Mucosa of descending colon (tissue), 3 donors: ENCODE measurements at regions not wholly inside any gene's neighbourhood (a gene's known extent, or its start where the extent isn't known, plus 50 kb on each side); places are given as distances from the start of the nearest gene placed in this dataset.

Experiments
- ATAC-seq: fragments of 200-7000 bp; cut with Tn5 transposase; one replicate; pipeline ENCODE4 v1.9.1; 2020; ENCODE audit warnings: mild to moderate bottlenecking, moderate library complexity
- DNase-seq, 3 donors: peaks; one replicate each; pipeline ENCODE4 v3.0.0-alpha.2; 2020
- H3K36me3 ChIP-seq: fragments of 200-600 bp; one replicate; pipeline ENCODE4 v1.8.0; 2021; ENCODE audit warnings: low read depth, mild to moderate bottlenecking
- H3K4me1 ChIP-seq: fragments of 200-600 bp; one replicate; pipeline ENCODE4 v1.8.0; 2021; ENCODE audit warnings: low read depth, mild to moderate bottlenecking
- H3K4me3 ChIP-seq: fragments of 200-600 bp; one replicate; pipeline ENCODE4 v1.8.0; 2021; ENCODE audit warnings: mild to moderate bottlenecking
- H3K9me3 ChIP-seq: fragments of 200-600 bp; one replicate; pipeline ENCODE4 v1.8.0; 2021; ENCODE audit warnings: mild to moderate bottlenecking
- intact Hi-C, 2 donors: fragments of 100-400 bp; cut with DNase I in 1 of 2; cut with micrococcal nuclease in 1 of 2; formaldehyde crosslinking; loops; one replicate each; pipeline versions ENCODE4 v1.11.0 to v1.11.1; 2022; cut with DNase I, micrococcal nuclease
- TF ChIP-seq, protein P1 (sequence below): fragments of 200-600 bp; IDR thresholded peaks from one replicate; pipeline ENCODE4 v1.8.0; 2022; ENCODE audit warnings: antibody characterized with exemption, mild to moderate bottlenecking
- donor health status: DM: no; HTN: no; CAD: no; lungs with moderate emphysema.
- donor health status: DM: no; HTN: no; CAD: no.
- donor health status: DM: no; HTN: yes; CAD: no.

DNA sequence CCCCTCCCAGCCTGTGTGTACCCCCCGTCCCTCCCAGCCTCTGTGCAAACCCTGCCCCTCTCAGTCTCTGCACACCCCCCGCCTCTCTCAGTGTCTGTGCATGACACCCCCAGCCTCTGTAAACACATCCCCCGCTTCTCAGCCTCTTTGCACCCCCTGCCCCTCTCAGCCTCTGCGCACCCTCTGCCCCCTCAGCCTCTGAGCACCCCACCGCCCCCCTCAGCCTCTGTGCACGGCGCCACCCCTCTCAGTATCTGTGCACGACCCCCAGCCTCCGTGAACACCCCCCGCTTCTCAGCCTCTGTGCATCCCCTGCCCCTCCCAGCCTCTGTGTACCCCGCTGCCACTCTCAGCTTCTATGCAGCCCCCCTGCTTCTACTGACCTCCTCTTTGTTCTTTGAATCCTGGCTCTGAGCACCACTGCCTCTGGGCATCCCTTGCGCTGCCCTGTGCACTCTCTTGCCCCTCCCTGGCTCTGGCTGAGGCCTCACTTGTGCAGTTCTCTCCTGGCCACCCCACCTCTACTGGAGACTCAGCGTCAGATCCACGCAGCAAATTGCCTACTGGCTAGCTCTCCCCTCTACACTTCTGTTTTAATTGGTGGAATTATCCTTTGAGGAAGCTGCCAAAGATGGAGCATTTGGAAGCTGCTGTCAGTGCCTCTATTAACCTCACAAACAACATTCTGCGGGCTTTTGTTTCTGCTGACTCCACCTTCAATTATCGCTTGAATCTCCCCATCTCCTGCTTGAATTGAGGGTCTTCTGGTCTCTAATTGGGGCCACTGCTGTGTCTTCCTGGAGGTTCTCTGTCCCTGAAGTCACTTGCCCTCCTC is 838.6 kb downstream of the TBC1D22A start:
- no peaks in the 10 kb centered on the region for H3K9me3 ChIP-seq
- ATAC-seq (no peak), DNase-seq (no peak)
- intact Hi-C loops, result no loop called here
- H3K36me3 ChIP-seq, result no peaks in the 10 kb centered on the region
- TF ChIP-seq, protein P1, sequence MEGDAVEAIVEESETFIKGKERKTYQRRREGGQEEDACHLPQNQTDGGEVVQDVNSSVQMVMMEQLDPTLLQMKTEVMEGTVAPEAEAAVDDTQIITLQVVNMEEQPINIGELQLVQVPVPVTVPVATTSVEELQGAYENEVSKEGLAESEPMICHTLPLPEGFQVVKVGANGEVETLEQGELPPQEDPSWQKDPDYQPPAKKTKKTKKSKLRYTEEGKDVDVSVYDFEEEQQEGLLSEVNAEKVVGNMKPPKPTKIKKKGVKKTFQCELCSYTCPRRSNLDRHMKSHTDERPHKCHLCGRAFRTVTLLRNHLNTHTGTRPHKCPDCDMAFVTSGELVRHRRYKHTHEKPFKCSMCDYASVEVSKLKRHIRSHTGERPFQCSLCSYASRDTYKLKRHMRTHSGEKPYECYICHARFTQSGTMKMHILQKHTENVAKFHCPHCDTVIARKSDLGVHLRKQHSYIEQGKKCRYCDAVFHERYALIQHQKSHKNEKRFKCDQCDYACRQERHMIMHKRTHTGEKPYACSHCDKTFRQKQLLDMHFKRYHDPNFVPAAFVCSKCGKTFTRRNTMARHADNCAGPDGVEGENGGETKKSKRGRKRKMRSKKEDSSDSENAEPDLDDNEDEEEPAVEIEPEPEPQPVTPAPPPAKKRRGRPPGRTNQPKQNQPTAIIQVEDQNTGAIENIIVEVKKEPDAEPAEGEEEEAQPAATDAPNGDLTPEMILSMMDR, result no peak
- no peaks in the 10 kb centered on the region for H3K4me1 ChIP-seq
- no peak overlapping the region for H3K4me3 ChIP-seq

DNA sequence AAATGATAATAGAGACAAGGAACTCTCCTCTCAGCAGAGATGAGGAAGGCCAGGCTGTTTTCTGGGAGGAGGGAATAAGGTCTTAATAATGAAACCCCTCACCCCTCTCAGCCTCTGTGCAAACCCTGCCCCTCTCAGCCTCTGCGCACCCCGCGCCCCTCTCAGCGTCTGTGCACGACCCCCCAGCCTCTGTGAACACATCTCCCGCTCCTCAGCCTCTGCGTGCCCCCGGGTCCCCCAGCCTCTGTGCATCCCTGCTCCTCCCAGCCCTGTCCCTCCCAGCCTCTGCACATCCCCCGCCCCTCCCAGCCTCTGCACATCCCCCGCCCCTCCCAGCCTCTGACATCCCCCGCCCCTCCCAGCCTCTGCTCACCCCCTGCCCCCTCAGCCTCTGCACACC is 837.8 kb downstream of the TBC1D22A start:
- Histone ChIP-seq H3K4me3 (no peak overlapping the region), H3K36me3 (no peaks in the 10 kb centered on the region), H3K9me3 (no peaks in the 10 kb centered on the region), H3K4me1 (no peaks in the 10 kb centered on the region)
- TF ChIP-seq, protein P1, result no peak
- intact Hi-C loops, result no loop called here
- DNase-seq (no peak), ATAC-seq (no peak)

DNA sequence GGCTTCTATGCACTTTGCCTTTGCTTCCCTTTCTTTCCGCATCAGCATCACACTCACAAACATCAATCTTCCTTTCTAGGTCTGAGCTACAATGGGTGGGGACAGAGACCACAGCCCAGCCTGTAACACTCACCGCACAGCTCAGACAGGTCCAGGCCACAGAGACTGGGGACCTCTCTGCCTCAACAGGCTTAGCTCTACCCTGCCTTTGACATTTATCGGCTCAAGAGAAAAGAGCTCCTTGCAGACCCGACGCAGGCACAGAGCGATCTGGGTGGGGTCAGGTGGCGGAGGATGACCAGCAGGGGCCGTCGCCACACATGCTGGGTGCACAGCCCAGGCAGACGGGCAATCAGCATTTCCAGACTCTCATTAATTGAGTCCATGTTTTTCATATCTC is 837.3 kb downstream of the TBC1D22A start:
- intact Hi-C loops, result loop anchor here in 1 of 2 donors (10.0 kb wide), 1 partner anchor 1985 kb away; no protein-coding TSS in a partner anchor
- Histone ChIP-seq H3K9me3 (no peaks in the 10 kb centered on the region), H3K4me3 (no peak overlapping the region), H3K4me1 (no peaks in the 10 kb centered on the region), H3K36me3 (no peaks in the 10 kb centered on the region)
- no peak for DNase-seq
- TF ChIP-seq, protein P1, result no peak
- no peak for ATAC-seq

DNA sequence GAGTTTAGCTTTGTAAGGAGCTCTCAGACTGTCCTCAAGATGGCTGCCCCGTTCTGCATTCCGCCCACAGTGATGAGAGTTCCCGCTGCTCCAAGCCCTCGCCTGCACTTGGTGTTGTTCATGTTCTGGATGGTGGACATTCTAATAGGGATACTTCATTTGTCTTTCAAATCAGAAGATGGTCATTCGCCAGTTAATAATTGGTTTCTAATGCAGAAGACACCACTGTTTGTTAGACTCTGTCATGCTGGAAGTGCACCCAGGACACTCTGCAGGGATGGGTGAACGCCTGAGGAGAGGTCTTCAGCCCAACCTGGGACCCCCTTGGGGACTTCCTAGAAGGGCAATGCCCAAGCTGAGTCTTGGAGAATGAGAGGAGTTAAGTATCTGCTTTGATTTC is 836.4 kb downstream of the TBC1D22A start:
- Histone ChIP-seq H3K4me1 (no peaks in the 10 kb centered on the region), H3K4me3 (no peak overlapping the region), H3K9me3 (no peaks in the 10 kb centered on the region), H3K36me3 (no peaks in the 10 kb centered on the region)
- no peak for ATAC-seq
- DNase-seq, result no peak
- TF ChIP-seq, protein P1, result no peak
- intact Hi-C loops, result loop anchor here in 1 of 2 donors (10.0 kb wide), 1 partner anchor 1984 kb away; no protein-coding TSS in a partner anchor

DNA sequence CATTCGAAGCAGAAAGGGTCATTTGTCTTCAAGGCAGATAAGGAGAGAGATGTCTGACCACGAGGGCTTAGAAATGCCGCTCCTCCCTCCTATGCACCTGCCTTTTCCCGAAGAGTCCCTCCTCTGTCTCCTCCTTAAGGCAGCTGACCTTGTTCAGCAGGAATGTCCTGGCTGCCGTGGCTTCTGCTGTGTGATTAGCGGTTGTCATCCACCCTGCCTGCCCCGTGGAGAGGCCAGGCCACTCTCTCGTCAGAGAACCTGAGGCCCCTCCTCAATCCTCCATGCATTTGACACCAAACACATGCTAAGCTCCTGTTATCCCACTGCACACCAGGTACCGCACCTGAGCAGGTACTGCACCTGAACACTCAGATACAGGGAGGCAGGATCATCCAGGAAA is 834.6 kb downstream of the TBC1D22A start:
- Histone ChIP-seq H3K4me3 (no peak overlapping the region), H3K4me1 (no peaks in the 10 kb centered on the region), H3K36me3 (no peaks in the 10 kb centered on the region), H3K9me3 (no peaks in the 10 kb centered on the region)
- intact Hi-C loops, result loop anchor here in 1 of 2 donors (10.0 kb wide), 1 partner anchor 1982 kb away; no protein-coding TSS in a partner anchor
- ATAC-seq, result no peak
- TF ChIP-seq, protein P1, result no peak
- DNase-seq, result no peak
